ENCODE measurements at regions not wholly inside any gene's neighbourhood (a gene's known extent, or its start where the extent isn't known, plus 50 kb on each side); places are given as distances from the start of the nearest gene placed in this dataset.

DNA sequence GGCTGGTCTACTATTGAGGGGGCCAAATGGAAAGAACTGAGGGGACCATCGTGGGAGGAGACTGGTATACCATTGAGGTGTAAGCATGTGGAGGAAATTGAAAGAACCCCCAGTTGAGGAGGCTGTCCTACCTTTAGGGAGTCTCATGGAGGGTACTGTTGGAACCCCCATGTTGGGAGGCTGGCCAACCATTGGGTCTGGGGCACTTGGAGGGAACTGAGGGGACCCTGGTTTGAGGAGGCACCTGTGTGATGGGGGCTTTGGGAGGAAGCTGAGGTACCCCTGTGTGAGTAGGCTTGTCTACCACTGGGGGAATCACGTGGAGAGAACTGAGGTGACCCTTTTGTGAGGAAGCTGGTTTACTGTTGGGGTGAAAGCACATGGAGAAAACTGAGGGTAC lies 157.5 kb downstream of the FBLN2 start:
- H3K36me3 Mint-ChIP-seq (ENCODE audit: insufficient read depth in 1 of 3, low read depth in 3 of 3), result peaks cover 0 to 5% (median 0%) of the 10 kb centered on the region in 3 experiments; a peak in 2 of 7 replicates
- H2BK120ac ChIP-seq (ENCODE audit: low read depth, low read length, poor library complexity, severe bottlenecking), result no peak overlapping the region
- H2AK5ac ChIP-seq (ENCODE audit: insufficient read length, low read length), result no peak overlapping the region
- peaks cover 25 to 32% of the 10 kb centered on the region in 2 experiments; a peak in 4 of 5 replicates for H3K9me3 Mint-ChIP-seq
- H2BK20ac ChIP-seq (ENCODE audit: low read depth, low read length, poor library complexity, severe bottlenecking), result no peak overlapping the region
- no peaks in the 10 kb centered on the region for H3K23me2 ChIP-seq (ENCODE audit: insufficient read length, low read depth, low read length, poor library complexity, severe bottlenecking)
- no peak overlapping the region for H2AFZ ChIP-seq (ENCODE audit: low read length)
- no peak overlapping the region for H3K27ac Mint-ChIP-seq
- DNase-seq, result no peak
- no peak overlapping the region for H3K4me2 ChIP-seq (ENCODE audit: insufficient read depth, insufficient read length, low read length)
- H3K56ac ChIP-seq (ENCODE audit: insufficient read length, low read depth, low read length), result no peak overlapping the region
- WGBS (ENCODE audit: extremely low coverage, insufficient read length, low lambda C conversion rate), result no CpG with 5 or more reads among the region's 2 CpGs
- H3K4ac ChIP-seq (ENCODE audit: low read depth, low read length), result no peak overlapping the region
- H3K4me1 Mint-ChIP-seq, result no peaks in the 10 kb centered on the region
- H3K79me1 ChIP-seq (ENCODE audit: insufficient read depth, low read depth, low read length, poor library complexity, severe bottlenecking), result no peaks in the 10 kb centered on the region
- H3K18ac ChIP-seq (ENCODE audit: insufficient read length, low read depth, low read length), result no peak overlapping the region
- H3K4me1 ChIP-seq (ENCODE audit: insufficient read depth, low read length), result no peaks in the 10 kb centered on the region
- H2BK5ac ChIP-seq (ENCODE audit: insufficient read length, low read length), result no peak overlapping the region
- H3K4me3 Mint-ChIP-seq, result no peak overlapping the region
- no peaks in the 10 kb centered on the region for H3K79me2 ChIP-seq (ENCODE audit: insufficient read depth, low read length)
- H4K5ac ChIP-seq (ENCODE audit: insufficient read length, low read depth, low read length), result no peak overlapping the region
- H2BK12ac ChIP-seq (ENCODE audit: insufficient read length, low read depth, low read length), result no peak overlapping the region
- no peak overlapping the region for H4K91ac ChIP-seq (ENCODE audit: insufficient read length, low read depth, low read length)
- peaks cover 6% of the 10 kb centered on the region for H3K9me3 ChIP-seq (ENCODE audit: control insufficient read depth, low read depth, low read length)
- TF ChIP-seq CTCF (conservative IDR thresholded peaks at IDR 0.05), result no peak
- H2BK15ac ChIP-seq (ENCODE audit: low read depth, low read length), result no peak overlapping the region
- no peak overlapping the region for H3K27ac ChIP-seq (ENCODE audit: insufficient read length, low read depth, low read length)
- H3K27me3 ChIP-seq (ENCODE audit: insufficient read depth, low read length), result no peaks in the 10 kb centered on the region
- H3K14ac ChIP-seq (ENCODE audit: insufficient read depth, low read length), result no peak overlapping the region
- H3T11ph ChIP-seq (ENCODE audit: low read length), result no peak overlapping the region
- H3K27me3 Mint-ChIP-seq (ENCODE audit: low read depth), result peaks cover 45% of the 10 kb centered on the region
- H4K20me1 ChIP-seq (ENCODE audit: control insufficient read depth, insufficient read depth, insufficient read length), result no peaks in the 10 kb centered on the region
- no peak overlapping the region for H3K9ac ChIP-seq (ENCODE audit: extremely low read depth, insufficient read length, low read length)
- no peak overlapping the region for H4K8ac ChIP-seq (replicated peaks; ENCODE audit: insufficient read length, low read depth, low read length)
- H3K23ac ChIP-seq (ENCODE audit: insufficient read length, low read depth, low read length), result no peak overlapping the region

Data from H9 (cell line).